Sigmoid colon (tissue), 4 donors: ENCODE measurements at regions not wholly inside any gene's neighbourhood (a gene's known extent, or its start where the extent isn't known, plus 50 kb on each side); places are given as distances from the start of the nearest gene placed in this dataset.

Experiments used
- EP300 ChIP-seq, 4 donors: sonication (generic); formaldehyde crosslinking; IDR thresholded peaks; one replicate each; pipeline ENCODE4 v1.6.1; 2017; ENCODE audit warnings: antibody characterized with exemption in 4 of 4
- TF ChIP-seq, protein P1 (sequence below), 4 experiments: fragments of 450-650 bp in 3 of 4; fragments of 200-600 bp in 1 of 4; IDR thresholded peaks; one replicate each; pipeline ENCODE4 v1.5.1; 2016 to 2019; ENCODE audit warnings: antibody characterized with exemption in 4 of 4, mild to moderate bottlenecking in 3 of 4, moderate library complexity in 2 of 4

- TF ChIP-seq, protein P1, sequence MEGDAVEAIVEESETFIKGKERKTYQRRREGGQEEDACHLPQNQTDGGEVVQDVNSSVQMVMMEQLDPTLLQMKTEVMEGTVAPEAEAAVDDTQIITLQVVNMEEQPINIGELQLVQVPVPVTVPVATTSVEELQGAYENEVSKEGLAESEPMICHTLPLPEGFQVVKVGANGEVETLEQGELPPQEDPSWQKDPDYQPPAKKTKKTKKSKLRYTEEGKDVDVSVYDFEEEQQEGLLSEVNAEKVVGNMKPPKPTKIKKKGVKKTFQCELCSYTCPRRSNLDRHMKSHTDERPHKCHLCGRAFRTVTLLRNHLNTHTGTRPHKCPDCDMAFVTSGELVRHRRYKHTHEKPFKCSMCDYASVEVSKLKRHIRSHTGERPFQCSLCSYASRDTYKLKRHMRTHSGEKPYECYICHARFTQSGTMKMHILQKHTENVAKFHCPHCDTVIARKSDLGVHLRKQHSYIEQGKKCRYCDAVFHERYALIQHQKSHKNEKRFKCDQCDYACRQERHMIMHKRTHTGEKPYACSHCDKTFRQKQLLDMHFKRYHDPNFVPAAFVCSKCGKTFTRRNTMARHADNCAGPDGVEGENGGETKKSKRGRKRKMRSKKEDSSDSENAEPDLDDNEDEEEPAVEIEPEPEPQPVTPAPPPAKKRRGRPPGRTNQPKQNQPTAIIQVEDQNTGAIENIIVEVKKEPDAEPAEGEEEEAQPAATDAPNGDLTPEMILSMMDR (IDR thresholded peaks at IDR 0.05): no peak
- no peak for TF ChIP-seq EP300 (IDR thresholded peaks at IDR 0.05)
These were observed 258.0 kb downstream of the YTHDC2 start for GRCh38 chr5:113771483-113771882.
